DLD1 (cell line): ENCODE measurements at regions not wholly inside any gene's neighbourhood (a gene's known extent, or its start where the extent isn't known, plus 50 kb on each side); places are given as distances from the start of the nearest gene placed in this dataset.

Source experiments
- in situ Hi-C: cut with HindIII; loops from 2 replicates; pipeline ENCODE4 v1.10.0; 2017; ENCODE audit warnings: low sequenced_read_pairs

DNA sequence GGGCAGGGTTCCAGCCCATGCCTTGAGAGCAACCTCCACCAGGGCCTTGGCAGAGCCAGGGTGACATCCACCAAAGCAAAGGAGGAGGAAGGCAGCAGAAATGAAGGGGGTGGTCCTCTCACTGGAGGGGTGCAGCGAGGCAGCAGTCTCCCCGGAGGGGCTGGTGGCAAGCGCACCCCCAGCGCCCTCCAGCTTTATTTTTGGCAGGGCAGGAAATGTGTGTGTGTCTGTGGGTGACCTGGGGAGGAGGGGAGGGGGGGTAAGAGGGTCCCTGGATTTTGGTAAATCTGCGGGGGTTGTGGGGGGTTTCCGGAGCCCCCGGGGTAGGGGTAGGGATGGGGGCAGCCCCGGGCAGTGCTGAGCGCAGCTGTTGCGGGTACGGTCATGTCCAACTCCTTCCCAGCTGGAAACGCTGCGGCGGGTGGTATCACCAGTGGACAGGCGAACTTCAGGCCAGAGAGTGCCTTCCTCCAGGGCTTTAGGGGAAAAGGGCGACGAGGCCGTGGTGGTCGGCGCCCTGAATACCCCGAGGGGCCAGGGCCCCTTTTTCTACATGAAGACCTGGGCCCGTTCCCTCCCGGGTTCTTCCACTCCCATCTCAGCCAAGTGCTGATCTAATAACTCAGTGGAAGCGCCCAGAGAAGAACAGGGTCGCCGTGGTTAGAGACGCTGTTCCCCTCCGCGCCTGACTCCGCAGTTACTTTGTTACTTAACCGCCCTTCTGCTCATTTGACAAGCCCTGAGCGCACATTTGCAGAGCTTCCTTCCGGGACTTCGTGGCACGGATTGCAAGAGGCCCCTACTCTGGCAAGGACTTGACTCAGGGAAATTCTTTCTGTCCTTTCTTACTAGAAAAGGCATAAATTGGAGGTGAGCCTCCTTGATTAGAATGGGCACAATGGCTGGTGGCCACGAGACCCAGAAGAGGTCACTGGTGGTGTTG, 55.2 kb downstream of the FOS start:
- in situ Hi-C loops: loop anchor here (10.0 kb wide), 1 partner anchor 101 kb away; no protein-coding TSS in a partner anchor

DNA sequence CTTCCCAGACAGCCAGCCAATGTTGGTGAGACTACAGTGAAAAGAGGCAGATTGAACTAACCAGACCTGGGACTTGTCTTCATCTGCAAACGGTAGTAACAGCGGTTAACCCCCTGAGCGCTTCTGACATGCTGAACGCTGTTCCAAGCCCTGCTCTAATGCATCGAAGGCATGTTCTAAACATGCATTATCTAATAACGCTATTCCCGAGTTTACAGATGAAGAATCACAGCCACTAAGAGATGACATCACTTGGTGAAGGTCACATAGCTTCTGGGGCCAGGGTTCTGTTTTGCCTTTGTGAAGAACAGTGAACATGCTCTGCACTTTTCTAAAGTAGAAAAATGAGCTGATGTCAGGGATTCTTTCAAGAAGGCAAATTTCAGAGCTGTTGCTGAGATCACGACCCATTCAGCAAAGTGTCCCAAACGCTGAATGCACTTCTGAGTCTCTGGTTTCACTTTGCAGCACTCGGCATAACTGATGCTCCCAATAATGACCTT, 56.0 kb downstream of the FOS start:
- in situ Hi-C loops: loop anchor here (10.0 kb wide), 1 partner anchor 100 kb away; no protein-coding TSS in a partner anchor

DNA sequence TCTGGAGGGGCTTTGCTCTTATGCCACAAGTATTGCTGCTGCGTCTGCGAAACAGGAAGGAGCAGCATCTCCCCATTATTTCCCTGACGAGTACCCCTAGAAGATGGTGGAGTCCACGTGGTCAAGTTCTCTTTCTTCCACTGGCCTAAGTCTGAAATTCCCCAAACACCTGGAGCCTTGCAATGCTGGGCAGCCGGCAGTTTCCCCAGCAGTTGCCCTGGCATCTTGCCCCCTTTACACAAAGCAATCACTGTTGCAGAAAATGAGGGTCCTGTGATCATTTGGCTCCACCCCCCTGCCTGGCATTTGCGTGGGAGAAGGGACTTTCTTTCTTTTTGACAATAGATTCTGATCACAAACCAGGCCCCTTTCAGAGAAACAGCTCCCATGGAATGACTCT, 56.9 kb downstream of the FOS start:
- in situ Hi-C loops: loop anchor here (10.0 kb wide), 1 partner anchor 99 kb away; no protein-coding TSS in a partner anchor

GRCh38 chr14:75338398-75338797, 59.8 kb downstream of the FOS start:
- in situ Hi-C loops: loop anchor here (10.0 kb wide), 1 partner anchor 96 kb away; no protein-coding TSS in a partner anchor

DNA sequence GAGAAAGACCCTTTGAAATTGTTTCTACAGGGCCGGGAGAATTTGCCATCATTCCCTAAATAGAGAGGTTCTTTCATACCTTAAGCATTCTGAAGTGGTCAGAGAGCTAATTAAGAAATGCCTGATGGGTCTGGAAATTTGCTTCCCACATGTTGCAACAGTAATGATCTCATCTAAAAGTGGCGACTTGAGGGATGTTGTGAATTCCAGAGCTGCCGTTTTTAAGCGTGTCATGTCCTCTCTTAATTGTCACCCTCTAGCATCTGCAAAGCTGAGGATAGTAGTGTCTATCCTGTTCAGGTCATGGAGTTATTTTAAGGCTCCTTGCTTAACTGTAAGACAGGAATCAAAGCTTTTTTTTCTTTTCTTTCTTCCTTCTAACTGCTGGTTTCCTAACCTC, 60.4 kb downstream of the FOS start:
- in situ Hi-C loops: loop anchor here (10.0 kb wide), 1 partner anchor 96 kb away; no protein-coding TSS in a partner anchor

- in situ Hi-C loops: no loop called here
These were observed 62.3 kb downstream of the FOS start for GRCh38 chr14:75340921-75341320.

- in situ Hi-C loops: no loop called here
These were observed 63.0 kb downstream of the FOS start for GRCh38 chr14:75341620-75342019.

DNA sequence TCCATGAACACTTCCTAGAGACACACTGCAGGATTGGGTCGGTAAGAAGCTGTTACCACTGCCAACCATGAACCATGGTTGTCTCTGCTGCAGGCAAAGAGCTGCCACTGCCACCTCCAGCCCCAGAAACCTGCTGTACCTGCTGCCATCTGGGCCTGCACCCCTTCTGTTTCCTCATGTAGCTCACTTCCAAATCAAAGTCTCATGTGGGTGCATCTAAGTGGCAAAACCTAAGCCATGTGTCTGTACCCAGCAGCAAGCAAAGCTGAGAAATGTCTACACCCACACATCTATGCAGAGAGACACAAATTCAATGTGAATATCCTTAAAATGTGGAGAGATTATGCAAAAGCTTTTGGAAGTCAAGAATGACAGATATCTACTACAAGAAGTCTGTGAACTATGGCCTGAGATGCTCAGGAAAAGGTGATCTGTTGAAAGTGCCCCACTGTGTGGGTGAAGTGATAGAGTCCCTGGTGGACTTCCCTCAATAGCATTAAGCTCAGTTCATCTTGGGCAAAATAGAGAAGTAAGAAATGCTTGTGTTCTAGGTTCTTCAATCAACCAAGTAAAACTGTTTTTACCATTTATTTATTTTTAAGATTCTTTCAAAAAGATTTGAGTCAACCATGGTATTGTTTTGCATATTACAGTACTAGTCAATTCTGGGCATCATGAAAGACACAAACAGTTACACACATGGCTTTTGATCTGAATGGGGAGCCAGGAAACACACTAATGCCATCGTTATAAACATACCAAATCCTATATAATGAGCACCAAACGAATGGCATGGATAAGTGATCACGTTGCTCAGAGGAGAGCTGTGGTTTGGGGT, 64.4 kb downstream of the FOS start:
- in situ Hi-C loops: no loop called here

DNA sequence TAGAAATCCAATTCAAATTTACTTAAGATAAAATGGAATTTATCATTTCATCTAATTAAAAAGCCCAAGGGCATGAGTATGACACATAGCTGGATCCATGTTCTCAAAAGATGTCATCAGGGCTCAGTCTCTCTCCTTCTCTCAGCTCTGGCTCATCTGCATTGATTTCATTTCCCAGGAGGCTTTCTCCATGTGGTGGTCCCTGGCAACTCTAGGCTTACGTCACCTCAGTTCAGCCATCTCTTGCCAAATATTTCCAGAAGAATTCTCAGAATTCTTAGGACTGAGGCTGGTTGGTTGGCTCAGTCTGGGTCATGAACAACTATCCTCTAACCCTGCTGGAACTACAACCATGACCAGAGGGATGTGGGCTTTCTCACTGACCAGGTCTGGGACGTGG, 65.3 kb downstream of the FOS start:
- in situ Hi-C loops: no loop called here

DNA sequence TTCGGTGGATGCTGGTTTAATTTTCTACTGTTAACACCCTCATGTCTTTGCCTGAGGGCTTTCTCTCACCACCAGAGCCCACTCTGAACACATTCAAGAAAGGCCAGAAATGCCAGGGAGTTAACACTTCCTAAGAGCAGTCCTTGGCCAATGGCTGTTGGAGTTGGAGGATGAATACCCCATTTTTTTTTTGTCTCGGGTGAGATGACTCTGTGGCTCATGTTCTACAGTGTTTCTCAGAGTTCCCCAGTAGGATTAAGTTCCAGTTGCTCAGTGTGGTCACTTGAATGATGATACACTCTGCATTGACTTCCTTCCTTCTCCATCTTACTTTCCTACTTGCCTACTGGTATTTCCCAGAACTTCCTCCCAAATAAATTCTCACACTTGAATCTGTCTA, 65.8 kb downstream of the FOS start:
- in situ Hi-C loops: no loop called here

DNA sequence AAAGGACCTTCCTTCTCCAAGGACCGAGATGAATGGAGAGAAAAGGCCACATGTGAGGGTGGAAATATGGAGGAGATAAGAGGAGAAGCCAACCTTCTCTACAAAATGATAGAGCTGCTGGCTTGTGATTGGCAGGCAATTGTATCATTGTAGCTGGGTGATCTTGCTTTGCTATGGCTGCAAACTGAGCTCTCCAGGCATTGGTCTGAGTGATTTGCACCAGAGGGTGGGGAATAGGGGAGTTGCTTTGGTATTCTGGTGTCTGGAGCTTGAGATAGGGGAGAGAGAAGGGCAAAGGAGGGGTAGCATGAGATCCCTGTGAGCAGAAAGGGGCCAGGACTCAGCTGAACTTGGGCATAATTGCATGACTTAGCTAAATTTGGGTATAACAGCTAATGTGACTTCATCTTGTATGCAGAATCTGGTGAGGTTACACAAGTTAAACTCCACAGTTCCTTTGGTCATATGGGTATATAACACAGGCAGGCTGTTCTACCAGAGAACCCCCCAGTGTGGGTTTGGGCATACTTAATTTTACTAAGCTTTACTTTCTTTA, 72.0 kb downstream of the FOS start:
- in situ Hi-C loops: no loop called here

- in situ Hi-C loops: no loop called here
These were observed 68.7 kb upstream of the JDP2 start for GRCh38 chr14:75359098-75359497.

DNA sequence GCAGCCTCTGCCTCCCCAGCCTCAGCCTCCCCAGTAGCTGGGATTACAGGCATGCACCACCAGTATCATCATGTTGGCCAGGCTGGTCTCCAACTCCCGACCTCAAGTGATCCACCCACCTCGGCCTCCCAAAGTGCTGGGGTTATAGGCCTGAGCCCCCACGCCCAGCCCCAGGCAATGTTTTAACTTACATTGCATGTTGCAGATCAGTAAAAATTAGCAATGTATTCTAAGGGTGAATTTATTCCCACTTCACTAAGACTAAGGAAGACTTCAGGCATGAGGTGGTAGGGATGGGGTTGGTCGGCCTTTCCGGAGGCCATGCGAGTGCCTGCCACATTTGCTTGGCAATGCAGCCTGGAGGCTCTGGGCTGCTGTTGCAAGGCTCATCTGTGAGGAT, 66.8 kb upstream of the JDP2 start:
- in situ Hi-C loops: no loop called here

- in situ Hi-C loops: no loop called here
These were observed 65.9 kb upstream of the JDP2 start for GRCh38 chr14:75361751-75362433.

GRCh38 chr14:75363130-75363529, 64.7 kb upstream of the JDP2 start:
- in situ Hi-C loops: no loop called here

- in situ Hi-C loops: no loop called here
These were observed 64.1 kb upstream of the JDP2 start for GRCh38 chr14:75363570-75364227.

DNA sequence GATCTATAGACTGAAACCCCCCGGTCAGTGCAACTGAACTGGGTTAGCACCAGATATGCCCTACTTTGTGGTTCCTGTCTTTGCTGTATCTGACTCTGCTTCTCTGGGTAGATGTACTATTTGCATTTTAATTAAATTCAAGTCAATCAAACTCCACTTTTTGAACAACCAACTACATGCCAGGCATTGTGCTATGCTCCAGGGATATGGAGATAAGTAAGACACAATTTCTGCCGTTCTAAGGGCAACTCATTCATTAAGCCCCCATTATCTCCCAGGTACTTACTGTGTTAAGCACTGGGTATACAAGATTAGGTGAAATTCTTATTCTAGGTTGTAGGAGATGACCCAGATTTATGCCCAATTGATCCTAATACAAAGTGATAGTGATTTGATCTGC, 62.7 kb upstream of the JDP2 start:
- in situ Hi-C loops: no loop called here

DNA sequence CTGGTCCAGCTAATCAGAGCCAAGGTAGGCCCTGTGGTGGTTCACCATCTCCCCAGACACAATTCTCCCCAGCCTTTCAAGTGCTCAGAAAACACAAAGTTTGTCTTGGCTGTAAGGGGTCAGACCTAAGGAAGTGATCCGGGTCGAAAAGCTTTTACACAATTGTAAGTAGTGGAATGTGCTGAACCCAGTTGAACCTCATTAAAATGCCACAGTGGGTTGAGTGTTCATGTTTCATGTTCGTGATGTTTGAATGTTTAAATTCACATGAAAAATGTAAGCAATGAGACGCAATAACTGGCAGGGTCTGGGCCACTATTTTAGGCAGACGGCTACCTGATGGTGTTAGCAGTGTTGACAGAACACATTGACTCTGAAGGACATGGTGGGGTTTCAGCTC, 60.9 kb upstream of the JDP2 start:
- in situ Hi-C loops: no loop called here

DNA sequence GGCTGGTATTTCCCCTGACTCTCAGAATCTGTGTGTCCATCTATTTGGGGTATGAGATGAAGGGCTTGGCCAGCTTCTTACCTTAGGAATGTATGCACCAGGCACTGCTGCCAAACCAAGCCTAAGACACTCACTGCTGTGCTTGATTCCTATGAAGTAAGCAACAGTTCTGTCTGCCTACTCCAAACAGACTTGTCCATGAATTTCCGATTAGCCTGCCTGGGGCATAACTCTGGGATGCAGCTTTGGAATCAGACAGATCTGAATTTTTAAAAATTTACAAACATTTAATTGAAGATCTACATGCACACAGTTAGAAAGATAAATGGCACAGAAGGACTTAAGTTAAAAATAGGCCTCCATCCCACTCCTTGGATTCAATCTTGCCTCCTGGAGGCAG, 59.5 kb upstream of the JDP2 start:
- in situ Hi-C loops: no loop called here

DNA sequence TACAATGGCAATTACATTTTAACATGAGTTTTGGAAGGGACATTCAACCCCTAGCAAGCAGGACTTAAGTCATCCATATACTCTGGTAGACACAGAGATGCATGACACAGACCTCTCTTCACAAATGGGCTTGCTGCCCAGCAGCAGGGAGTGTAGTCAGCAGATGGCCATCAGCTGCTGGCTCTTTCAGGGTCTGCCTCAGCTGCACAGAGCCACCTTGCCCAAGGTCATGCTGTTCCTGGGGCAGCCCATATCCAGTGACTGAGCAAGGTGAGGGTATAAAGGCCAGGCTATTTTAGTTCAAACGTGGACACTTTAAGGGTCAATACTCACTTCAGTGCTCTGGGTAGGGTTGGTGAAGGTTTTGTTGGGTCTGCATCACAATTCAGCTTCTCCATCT, 58.3 kb upstream of the JDP2 start:
- in situ Hi-C loops: no loop called here
